ENCODE measurements at regions not wholly inside any gene's neighbourhood (a gene's known extent, or its start where the extent isn't known, plus 50 kb on each side); places are given as distances from the start of the nearest gene placed in this dataset.
"Not testable (repeated sequence)": the region's sequence is repeated elsewhere in the genome, so short reads cannot be mapped to it uniquely, and the experiment has no call there.

DNA sequence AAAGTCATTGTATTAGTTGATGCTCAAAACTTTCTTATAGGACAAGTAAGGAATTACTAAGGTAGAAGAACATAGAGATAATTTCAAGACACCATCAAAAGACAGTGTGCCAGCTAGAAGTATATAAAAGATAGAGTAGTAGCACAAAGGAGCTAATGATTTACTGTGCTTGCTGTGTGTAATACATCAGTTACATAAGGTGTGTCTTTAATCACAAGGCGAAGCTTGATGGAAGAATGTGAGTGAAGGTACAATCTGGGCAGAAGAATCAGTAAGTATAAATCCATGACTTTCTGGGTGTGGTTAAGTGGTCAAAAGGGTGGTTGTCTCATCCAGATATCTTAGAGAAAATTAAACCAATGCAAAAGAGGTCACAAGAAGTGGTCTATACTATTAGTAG lies 95.1 kb upstream of the BOD1L1 start:
- Mint-ChIP-seq H3K36me3 (ENCODE audit: low read depth) (no peaks in the 10 kb centered on the region), H3K27me3 (peaks cover 5% of the 10 kb centered on the region), H3K9me3 (no peaks in the 10 kb centered on the region), H3K4me3 (no peak overlapping the region), H3K27ac (no peak overlapping the region), H3K4me1 (no peaks in the 10 kb centered on the region)
- intact Hi-C loops (cut with micrococcal nuclease), result no loop called here
- CTCF ChIA-PET, result no interaction called here
- ATAC-seq (ENCODE audit: low read depth) (no peak), DNase-seq (no peak)
- TF ChIP-seq, protein P1, sequence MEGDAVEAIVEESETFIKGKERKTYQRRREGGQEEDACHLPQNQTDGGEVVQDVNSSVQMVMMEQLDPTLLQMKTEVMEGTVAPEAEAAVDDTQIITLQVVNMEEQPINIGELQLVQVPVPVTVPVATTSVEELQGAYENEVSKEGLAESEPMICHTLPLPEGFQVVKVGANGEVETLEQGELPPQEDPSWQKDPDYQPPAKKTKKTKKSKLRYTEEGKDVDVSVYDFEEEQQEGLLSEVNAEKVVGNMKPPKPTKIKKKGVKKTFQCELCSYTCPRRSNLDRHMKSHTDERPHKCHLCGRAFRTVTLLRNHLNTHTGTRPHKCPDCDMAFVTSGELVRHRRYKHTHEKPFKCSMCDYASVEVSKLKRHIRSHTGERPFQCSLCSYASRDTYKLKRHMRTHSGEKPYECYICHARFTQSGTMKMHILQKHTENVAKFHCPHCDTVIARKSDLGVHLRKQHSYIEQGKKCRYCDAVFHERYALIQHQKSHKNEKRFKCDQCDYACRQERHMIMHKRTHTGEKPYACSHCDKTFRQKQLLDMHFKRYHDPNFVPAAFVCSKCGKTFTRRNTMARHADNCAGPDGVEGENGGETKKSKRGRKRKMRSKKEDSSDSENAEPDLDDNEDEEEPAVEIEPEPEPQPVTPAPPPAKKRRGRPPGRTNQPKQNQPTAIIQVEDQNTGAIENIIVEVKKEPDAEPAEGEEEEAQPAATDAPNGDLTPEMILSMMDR (IDR thresholded peaks at IDR 0.05), result no peak
- POLR2A ChIA-PET, result no interaction called here

DNA sequence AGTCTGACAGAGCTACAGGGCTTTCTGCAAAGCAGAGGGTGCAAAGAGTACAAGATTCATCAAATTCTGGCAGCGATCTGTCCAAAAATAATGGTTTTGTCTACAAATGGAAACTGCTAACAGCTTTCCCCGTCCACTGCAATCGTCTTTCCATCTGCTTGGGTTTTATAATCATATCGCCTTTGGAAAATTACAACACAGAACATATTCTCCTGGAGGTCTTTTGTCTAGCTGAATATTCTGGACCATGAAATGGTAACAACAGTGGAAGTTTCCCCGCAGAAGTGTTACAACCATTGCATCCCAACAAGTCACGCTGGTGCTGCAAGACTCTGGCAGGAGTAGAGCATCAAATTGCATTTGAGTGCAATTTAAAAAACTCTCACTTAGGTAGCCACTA lies 101.2 kb upstream of the BOD1L1 start:
- peaks cover 3% of the 10 kb centered on the region for H3K27me3 Mint-ChIP-seq
- no peaks in the 10 kb centered on the region for H3K9me3 Mint-ChIP-seq
- POLR2A ChIA-PET, result no interaction called here
- no peak for ATAC-seq (ENCODE audit: low read depth)
- TF ChIP-seq, protein P1 (IDR thresholded peaks at IDR 0.05), result no peak
- CTCF ChIA-PET, result no interaction called here
- H3K4me3 Mint-ChIP-seq, result no peak overlapping the region
- no peaks in the 10 kb centered on the region for H3K36me3 Mint-ChIP-seq (ENCODE audit: low read depth)
- intact Hi-C loops (cut with micrococcal nuclease), result no loop called here
- no peaks in the 10 kb centered on the region for H3K4me1 Mint-ChIP-seq
- no peak overlapping the region for H3K27ac Mint-ChIP-seq
- no peak for DNase-seq

DNA sequence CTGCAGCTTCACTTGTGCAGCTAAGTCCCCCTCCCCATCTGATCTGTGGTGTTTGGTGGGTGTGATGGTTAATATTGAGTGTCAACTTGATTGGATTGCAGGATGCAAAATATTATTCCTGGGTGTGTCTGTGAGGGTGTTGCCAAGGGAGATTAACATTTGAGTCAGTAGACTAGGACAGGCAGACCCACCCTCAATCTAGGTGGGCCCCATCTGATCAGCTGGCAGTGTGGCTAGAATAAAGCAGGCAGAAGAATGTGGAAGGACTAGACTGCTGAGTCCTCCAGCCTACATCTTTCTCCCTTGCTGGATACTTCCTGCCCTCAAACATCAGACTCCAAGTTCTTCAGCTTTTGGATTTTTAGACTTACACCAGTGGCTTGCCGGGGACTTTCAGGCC lies 103.5 kb upstream of the BOD1L1 start:
- intact Hi-C loops (cut with micrococcal nuclease), result no loop called here
- H3K36me3 Mint-ChIP-seq (ENCODE audit: low read depth), result no peaks in the 10 kb centered on the region
- H3K27ac Mint-ChIP-seq, result no peak overlapping the region
- TF ChIP-seq, protein P1 (IDR thresholded peaks at IDR 0.05), result no peak
- no peak overlapping the region for H3K4me3 Mint-ChIP-seq
- no peak for DNase-seq
- POLR2A ChIA-PET, result no interaction called here
- ATAC-seq (ENCODE audit: low read depth), result no peak
- no peaks in the 10 kb centered on the region for H3K4me1 Mint-ChIP-seq
- no peaks in the 10 kb centered on the region for H3K27me3 Mint-ChIP-seq
- CTCF ChIA-PET, result no interaction called here
- no peaks in the 10 kb centered on the region for H3K9me3 Mint-ChIP-seq

DNA sequence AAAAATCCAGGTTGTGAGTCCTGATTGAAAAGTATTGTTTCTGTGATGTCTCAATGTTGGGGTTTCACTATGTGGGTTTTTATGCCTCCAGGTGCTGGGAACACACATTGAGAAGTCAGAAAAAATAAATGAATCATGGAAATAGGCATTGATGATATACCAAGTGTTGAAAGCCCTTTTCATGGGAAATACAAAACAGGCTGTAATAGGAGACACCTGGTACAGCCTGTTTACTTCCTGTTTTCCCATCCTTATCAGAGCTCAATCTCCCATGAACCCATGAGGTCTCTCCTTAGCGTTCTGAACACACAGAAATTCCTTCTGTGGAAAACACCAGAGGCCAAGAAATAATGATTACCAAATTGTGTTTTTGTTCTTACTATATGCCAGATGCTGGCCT lies 106.3 kb upstream of the BOD1L1 start:
- H3K9me3 Mint-ChIP-seq, result no peaks in the 10 kb centered on the region
- CTCF ChIA-PET, result no interaction called here
- ATAC-seq (ENCODE audit: low read depth), result no peak

DNA sequence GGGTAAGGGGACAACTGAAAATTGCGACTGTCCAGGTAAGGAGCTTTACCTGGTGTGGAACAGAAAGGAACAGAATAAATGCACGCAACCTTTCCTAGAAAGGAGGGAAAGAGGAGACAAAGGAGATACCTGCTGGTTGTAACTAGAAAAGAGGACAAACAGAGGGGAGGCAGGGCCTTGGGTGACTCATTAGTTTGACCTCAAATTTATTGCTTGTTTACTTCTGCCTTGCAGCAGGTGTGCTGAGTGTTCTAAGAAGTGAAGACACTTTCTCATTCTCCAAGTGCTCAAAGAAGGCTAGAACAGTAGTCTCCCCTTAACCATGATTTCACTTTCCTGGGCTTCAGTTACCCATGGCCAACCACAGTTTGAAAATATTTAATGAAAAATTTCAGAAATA lies 123.1 kb upstream of the BOD1L1 start:
- peaks cover 5% of the 10 kb centered on the region for H3K9me3 Mint-ChIP-seq
- no peaks in the 10 kb centered on the region for H3K4me1 Mint-ChIP-seq
- TF ChIP-seq, protein P1 (IDR thresholded peaks at IDR 0.05), result no peak
- ATAC-seq (ENCODE audit: low read depth) (no peak), DNase-seq (no peak)
- H3K36me3 Mint-ChIP-seq (ENCODE audit: low read depth), result no peaks in the 10 kb centered on the region
- ChIA-PET CTCF (no interaction called here), POLR2A (no interaction called here)
- H3K27me3 Mint-ChIP-seq, result no peaks in the 10 kb centered on the region
- intact Hi-C loops (cut with micrococcal nuclease), result no loop called here
- H3K4me3 Mint-ChIP-seq, result no peak overlapping the region
- H3K27ac Mint-ChIP-seq, result no peak overlapping the region

More for the DNA sequence above, 106.3 kb upstream of the BOD1L1 start:
- Mint-ChIP-seq H3K4me1 (no peaks in the 10 kb centered on the region), H3K27ac (no peak overlapping the region), H3K4me3 (no peak overlapping the region), H3K36me3 (ENCODE audit: low read depth) (no peaks in the 10 kb centered on the region), H3K27me3 (no peaks in the 10 kb centered on the region)
- DNase-seq, result no peak
- TF ChIP-seq, protein P1 (IDR thresholded peaks at IDR 0.05), result no peak
- intact Hi-C loops (cut with micrococcal nuclease), result no loop called here
- POLR2A ChIA-PET, result no interaction called here

DNA sequence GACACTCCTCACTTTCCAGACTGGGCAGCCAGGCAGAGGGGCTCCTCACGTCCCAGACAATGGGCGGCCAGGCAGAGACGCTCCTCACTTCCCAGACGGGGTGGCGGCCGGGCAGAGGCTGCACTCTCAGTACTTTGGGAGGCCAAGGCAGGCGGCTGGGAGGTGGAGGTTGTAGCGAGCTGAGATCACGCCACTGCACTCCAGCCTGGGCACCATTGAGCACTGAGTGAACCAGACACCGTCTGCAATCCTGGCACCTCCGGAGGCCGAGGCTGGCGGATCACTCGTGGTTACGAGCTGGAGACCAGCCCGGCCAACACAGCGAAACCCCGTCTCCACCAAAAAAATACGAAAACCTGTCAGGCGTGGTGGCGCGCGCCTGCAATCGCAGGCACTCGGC lies 134.1 kb upstream of the BOD1L1 start:
- H3K9me3 Mint-ChIP-seq, result peaks cover 17% of the 10 kb centered on the region

More for the DNA sequence above, 134.1 kb upstream of the BOD1L1 start:
- H3K27ac Mint-ChIP-seq; POLR2A ChIA-PET; CTCF ChIA-PET; H3K4me3 Mint-ChIP-seq; DNase-seq; H3K36me3 Mint-ChIP-seq (ENCODE audit: low read depth); H3K27me3 Mint-ChIP-seq; H3K4me1 Mint-ChIP-seq; intact Hi-C loops (cut with micrococcal nuclease); ATAC-seq (ENCODE audit: low read depth): not testable (repeated sequence)

Data from activated B cell treated with CpG ODN at 0.5 μM for 24 hours (primary cell).